Thoracic aorta (tissue), 2 donors: ENCODE measurements at regions not wholly inside any gene's neighbourhood (a gene's known extent, or its start where the extent isn't known, plus 50 kb on each side); places are given as distances from the start of the nearest gene placed in this dataset.

Source experiments
- ATAC-seq: fragments of 150-250 bp; one replicate; pipeline ENCODE4 v1.8.0; 2017; ENCODE audit warnings: low read depth; ENCODE audit not compliant: insufficient number of reproducible peaks, low FRiP score
- DNase-seq: peaks from one replicate; pipeline ENCODE4 v3.0.0-alpha.2; 2020; ENCODE audit warnings: low spot score
- H3K27ac ChIP-seq, 2 donors: fragments of 200-600 bp; sonication (generic); 1 replicate in 1 of 2; 2 replicates in 1 of 2; pipeline ENCODE4 v1.5.1; 2016; ENCODE audit warnings: mild to moderate bottlenecking in 2 of 2, moderate library complexity in 2 of 2
- H3K27me3 ChIP-seq: fragments of 200-600 bp; sonication (generic); replicated peaks from 2 replicates; pipeline ENCODE4 v1.6.0; 2016; ENCODE audit warnings: mild to moderate bottlenecking; ENCODE audit not compliant: insufficient read depth
- H3K36me3 ChIP-seq: fragments of 200-600 bp; sonication (generic); one replicate; pipeline ENCODE4 v1.5.1; 2016
- H3K4me1 ChIP-seq, 2 donors: fragments of 200-600 bp; sonication (generic); 1 replicate in 1 of 2; 2 replicates in 1 of 2; pipeline versions ENCODE4 v1.5.1 to v1.6.0; 2016; ENCODE audit warnings: low read depth in 2 of 2, mild to moderate bottlenecking in 1 of 2; ENCODE audit not compliant: control insufficient read depth in 1 of 2
- H3K4me3 ChIP-seq: fragments of 200-600 bp; sonication (generic); 2 replicates; pipeline ENCODE4 v1.5.1; 2016; ENCODE audit warnings: mild to moderate bottlenecking
- H3K9me3 ChIP-seq: fragments of 200-600 bp; sonication (generic); 2 replicates; pipeline ENCODE4 v1.5.1; 2016
- CTCF ChIP-seq: fragments of 200-600 bp; sonication (generic); IDR thresholded peaks from one replicate; pipeline ENCODE4 v1.5.1; 2019; ENCODE audit warnings: antibody characterized with exemption

GRCh38 chrX:8052909-8053308 lies 118.2 kb downstream of the VCX2 start:
- DNase-seq = no peak
- Histone ChIP-seq H3K9me3 (no peaks in the 10 kb centered on the region), H3K27ac (no peak overlapping the region), H3K36me3 (no peaks in the 10 kb centered on the region), H3K27me3 (no peaks in the 10 kb centered on the region), H3K4me1 (no peaks in the 10 kb centered on the region), H3K4me3 (no peak overlapping the region)
- no peak for TF ChIP-seq CTCF
- no peak for ATAC-seq

DNA sequence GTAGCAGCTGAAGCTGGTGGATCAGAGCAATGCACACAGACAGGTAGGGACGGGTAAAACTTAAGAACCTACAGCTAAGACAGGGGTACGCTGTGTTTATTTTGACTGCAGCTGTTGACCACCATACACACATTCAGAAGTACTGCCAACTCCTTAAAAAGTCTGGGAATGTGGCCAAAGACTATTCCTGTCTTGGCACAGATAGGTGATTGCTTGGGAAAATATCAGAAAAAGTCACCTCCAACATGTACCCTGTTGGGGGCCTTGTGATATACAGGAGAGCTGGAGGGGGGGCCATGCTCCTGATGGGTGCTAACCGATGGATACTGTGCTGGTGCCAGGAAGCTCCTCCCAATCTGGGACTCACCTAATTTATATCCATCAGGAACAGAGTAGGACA lies 121.2 kb downstream of the VCX2 start:
- ATAC-seq = no peak
- Histone ChIP-seq H3K9me3 (no peaks in the 10 kb centered on the region), H3K36me3 (no peaks in the 10 kb centered on the region), H3K4me3 (no peak overlapping the region), H3K27me3 (no peaks in the 10 kb centered on the region), H3K4me1 (no peaks in the 10 kb centered on the region), H3K27ac (no peak overlapping the region)
- no peak for DNase-seq
- no peak for TF ChIP-seq CTCF

- ATAC-seq (no peak), DNase-seq (no peak)
- Histone ChIP-seq H3K4me3 (no peak overlapping the region), H3K36me3 (no peaks in the 10 kb centered on the region), H3K27ac (no peak overlapping the region), H3K4me1 (no peaks in the 10 kb centered on the region), H3K9me3 (no peaks in the 10 kb centered on the region), H3K27me3 (no peaks in the 10 kb centered on the region)
- no peak for TF ChIP-seq CTCF
Observed at GRCh38 chrX:8048466-8048865, 121.3 kb upstream of the PNPLA4 start.

GRCh38 chrX:8044947-8045346 lies 117.7 kb upstream of the PNPLA4 start:
- ATAC-seq (no peak), DNase-seq (no peak)
- TF ChIP-seq CTCF = no peak
- no peaks in the 10 kb centered on the region for H3K9me3 ChIP-seq
- H3K27me3 ChIP-seq = no peaks in the 10 kb centered on the region
- H3K4me3 ChIP-seq = no peak overlapping the region
- H3K36me3 ChIP-seq = no peaks in the 10 kb centered on the region
- H3K4me1 ChIP-seq = no peaks in the 10 kb centered on the region
- no peak overlapping the region for H3K27ac ChIP-seq

- Histone ChIP-seq H3K9me3 (no peaks in the 10 kb centered on the region), H3K4me3 (no peak overlapping the region), H3K27ac (no peak overlapping the region), H3K27me3 (no peaks in the 10 kb centered on the region), H3K4me1 (no peaks in the 10 kb centered on the region), H3K36me3 (no peaks in the 10 kb centered on the region)
- ATAC-seq = no peak
- no peak for TF ChIP-seq CTCF
- no peak for DNase-seq
Observed at GRCh38 chrX:8043546-8043945, 116.3 kb upstream of the PNPLA4 start.
